IMR-90 (cell line): ENCODE measurements at regions not wholly inside any gene's neighbourhood (a gene's known extent, or its start where the extent isn't known, plus 50 kb on each side); places are given as distances from the start of the nearest gene placed in this dataset.

Source experiments
- ATAC-seq: fragments of 200-7000 bp; cut with Tn5 transposase; 2 replicates; pipeline ENCODE4 v1.9.1; 2020; ENCODE audit warnings: low read depth, mild to moderate bottlenecking, moderate library complexity
- BruUV-seq: library from RNA; stranded (reverse); fragments of 400-500 nt; replicated peaks from 2 replicates; lab custom pipeline; 2021; lab: Mats Ljungman, UMichigan
- CTCF ChIA-PET: fragments of 300-600 bp; formaldehyde crosslinking; extraction: SDS; loops from one replicate; lab custom pipeline; 2021; ENCODE audit warnings: antibody characterized with exemption; lab: Yijun Ruan, JAX
- POLR2A ChIA-PET: fragments of 300-600 bp; sonication (Branson Sonifier 250); formaldehyde crosslinking; loops from one replicate; lab custom pipeline; 2022; ENCODE audit warnings: antibody characterized with exemption; ENCODE audit not compliant: unreplicated experiment; lab: Charles Lee
- DNase-seq: peaks from one replicate; pipeline ENCODE4 v3.0.0; 2013
- H2AFZ ChIP-seq: replicated peaks from 2 replicates; pipeline ENCODE3; 2013; ENCODE audit warnings: low read length, mild to moderate bottlenecking; ENCODE audit not compliant: poor library complexity
- H2AK5ac ChIP-seq: 2 replicates; pipeline ENCODE4 v1.6.1; 2013; ENCODE audit warnings: low read depth, low read length, inconsistent platforms
- H2AK9ac ChIP-seq: replicated peaks from 2 replicates; pipeline ENCODE3; 2013; ENCODE audit warnings: mild to moderate bottlenecking, low read depth, low read length, moderate library complexity; ENCODE audit not compliant: poor library complexity
- H2BK120ac ChIP-seq: 2 replicates; pipeline ENCODE4 v1.6.1; 2013; ENCODE audit warnings: low read depth, low read length, inconsistent platforms
- H2BK15ac ChIP-seq: 3 replicates; pipeline ENCODE4 v1.6.1; 2013; ENCODE audit warnings: low read depth, low read length, inconsistent platforms
- H2BK20ac ChIP-seq: 2 replicates; pipeline ENCODE4 v1.6.1; 2013; ENCODE audit warnings: low read depth, mild to moderate bottlenecking, inconsistent platforms, low read length, moderate library complexity
- H2BK5ac ChIP-seq: 2 replicates; pipeline ENCODE4 v1.6.1; 2013; ENCODE audit warnings: mild to moderate bottlenecking, low read depth, low read length, inconsistent platforms; ENCODE audit not compliant: poor library complexity, severe bottlenecking
- H3K14ac ChIP-seq: replicated peaks from 2 replicates; pipeline ENCODE4 v1.6.1; 2013; ENCODE audit warnings: low read depth, low read length, inconsistent platforms
- H3K18ac ChIP-seq: 2 replicates; pipeline ENCODE4 v1.6.1; 2013; ENCODE audit warnings: low read depth, low read length, control low read depth
- H3K23ac ChIP-seq: 2 replicates; pipeline ENCODE4 v1.6.1; 2013; ENCODE audit warnings: low read depth, low read length, inconsistent platforms
- H3K27ac ChIP-seq: 2 replicates; pipeline ENCODE4 v1.5.1; 2013; ENCODE audit warnings: mild to moderate bottlenecking, control low read depth, low read length; ENCODE audit not compliant: insufficient read depth
- H3K27me3 ChIP-seq: 2 replicates; pipeline ENCODE4 v1.6.1; 2013; ENCODE audit warnings: low read length; ENCODE audit not compliant: control insufficient read depth, insufficient read depth
- H3K36me3 ChIP-seq: 2 replicates; pipeline ENCODE4 v1.6.1; 2013; ENCODE audit warnings: low read length, mixed read lengths; ENCODE audit not compliant: control insufficient read depth, insufficient read depth
- H3K4ac ChIP-seq: 2 replicates; pipeline ENCODE4 v1.6.1; 2013; ENCODE audit warnings: low read depth, low read length, inconsistent platforms
- H3K4me1 ChIP-seq: 2 replicates; pipeline ENCODE4 v1.6.1; 2013; ENCODE audit warnings: low read length, mixed read lengths; ENCODE audit not compliant: control insufficient read depth, insufficient read depth
- H3K4me2 ChIP-seq: 2 replicates; pipeline ENCODE4 v1.6.1; 2013; ENCODE audit warnings: low read depth, mild to moderate bottlenecking, control low read depth, low read length, moderate library complexity
- H3K4me3 ChIP-seq: 2 replicates; pipeline ENCODE4 v1.5.1; 2013; ENCODE audit warnings: low read depth, mild to moderate bottlenecking, control low read depth, low read length, moderate library complexity; ENCODE audit not compliant: insufficient read depth
- H3K56ac ChIP-seq: 2 replicates; pipeline ENCODE4 v1.6.1; 2013; ENCODE audit warnings: low read length, inconsistent platforms; ENCODE audit not compliant: insufficient read depth; ENCODE audit errors: extremely low read depth
- H3K79me1 ChIP-seq, 2 experiments: 2 replicates each; pipeline ENCODE4 v1.6.1; 2013; ENCODE audit warnings: low read length in 2 of 2, inconsistent platforms in 1 of 2, low read depth in 1 of 2
- H3K9ac ChIP-seq: 2 replicates; pipeline ENCODE4 v1.6.1; 2013; ENCODE audit warnings: low read depth, low read length, control low read depth
- H3K9me1 ChIP-seq: 2 replicates; pipeline ENCODE4 v1.6.1; 2013; ENCODE audit warnings: low read length, inconsistent platforms; ENCODE audit not compliant: insufficient read depth
- H3K9me3 ChIP-seq: 2 replicates; pipeline ENCODE4 v1.6.1; 2013; ENCODE audit warnings: low read length; ENCODE audit not compliant: control insufficient read depth, insufficient read depth
- H4K20me1 ChIP-seq: 2 replicates; pipeline ENCODE4 v1.6.1; 2013; ENCODE audit warnings: low read length, inconsistent platforms; ENCODE audit not compliant: insufficient read depth
- H4K5ac ChIP-seq: 2 replicates; pipeline ENCODE4 v1.6.1; 2013; ENCODE audit warnings: mild to moderate bottlenecking, low read depth, low read length, control low read depth
- H4K8ac ChIP-seq, 2 experiments: 2 replicates each; pipeline ENCODE4 v1.6.1; 2013; ENCODE audit warnings: low read depth in 2 of 2, low read length in 2 of 2, control low read depth in 1 of 2, inconsistent platforms in 1 of 2
- H4K91ac ChIP-seq: 2 replicates; pipeline ENCODE4 v1.6.1; 2013; ENCODE audit warnings: low read depth, low read length, inconsistent platforms; ENCODE audit not compliant: insufficient read depth
- BHLHE40 ChIP-seq: fragments of 150-350 bp; IDR thresholded peaks from 2 replicates; pipeline ENCODE4 v1.6.1; 2016; ENCODE audit warnings: mild to moderate bottlenecking, low read depth, low read length
- CEBPB ChIP-seq: IDR thresholded peaks from 2 replicates; pipeline ENCODE4 v1.6.1; 2012; ENCODE audit warnings: low read depth, low read length, improper control_type of control experiment
- CHD1 ChIP-seq: IDR thresholded peaks from 2 replicates; pipeline ENCODE4 v1.6.1; 2012; ENCODE audit warnings: low read depth, low read length, improper control_type of control experiment
- CTCF ChIP-seq: conservative IDR thresholded peaks from 2 replicates; pipeline ENCODE4 v1.5.1; 2012; ENCODE audit warnings: mild to moderate bottlenecking, low read depth, low read length, improper control_type of control experiment
- ELK1 ChIP-seq: fragments of 150-350 bp; IDR thresholded peaks from 2 replicates; pipeline ENCODE4 v1.6.1; 2016; ENCODE audit warnings: low read depth, mild to moderate bottlenecking, low read length, moderate library complexity, borderline replicate concordance
- FOS ChIP-seq: fragments of 150-350 bp; IDR thresholded peaks from 2 replicates; pipeline ENCODE4 v1.6.1; 2016; ENCODE audit warnings: low read depth, low read length
- MAFK ChIP-seq: IDR thresholded peaks from 2 replicates; pipeline ENCODE4 v1.6.1; 2012; ENCODE audit warnings: low read depth, low read length, improper control_type of control experiment
- MAZ ChIP-seq: IDR thresholded peaks from 2 replicates; pipeline ENCODE4 v1.6.1; 2012; ENCODE audit warnings: low read depth, mild to moderate bottlenecking, low read length, improper control_type of control experiment, moderate library complexity, borderline replicate concordance
- MXI1 ChIP-seq: IDR thresholded peaks from 2 replicates; pipeline ENCODE4 v1.6.1; 2012; ENCODE audit warnings: low read depth, mild to moderate bottlenecking, low read length, moderate library complexity, borderline replicate concordance
- NFE2L2 ChIP-seq: fragments of 150-350 bp; IDR thresholded peaks from 2 replicates; pipeline ENCODE4 v1.6.1; 2016; ENCODE audit warnings: low read depth, mild to moderate bottlenecking, low read length
- POLR2A ChIP-seq: IDR thresholded peaks from 2 replicates; pipeline ENCODE4 v1.6.1; 2012; ENCODE audit warnings: mild to moderate bottlenecking, low read depth, low read length
- RAD21 ChIP-seq: IDR thresholded peaks from 2 replicates; pipeline ENCODE4 v1.6.1; 2012; ENCODE audit warnings: low read length, improper control_type of control experiment
- RCOR1 ChIP-seq: IDR thresholded peaks from 2 replicates; pipeline ENCODE4 v1.6.1; 2012; ENCODE audit warnings: mild to moderate bottlenecking, low read length, improper control_type of control experiment; ENCODE audit not compliant: insufficient replicate concordance
- RFX5 ChIP-seq: IDR thresholded peaks from 2 replicates; pipeline ENCODE4 v1.8.0; 2012; ENCODE audit warnings: low read depth, mild to moderate bottlenecking, low read length, moderate library complexity
- SMC3 ChIP-seq: fragments of 150-350 bp; IDR thresholded peaks from 2 replicates; pipeline ENCODE4 v1.6.1; 2016; ENCODE audit warnings: low read depth, mild to moderate bottlenecking, antibody characterized with exemption, low read length, moderate library complexity
- USF2 ChIP-seq: fragments of 150-350 bp; IDR thresholded peaks from 2 replicates; pipeline ENCODE4 v1.6.1; 2017; ENCODE audit warnings: mild to moderate bottlenecking, antibody characterized with exemption, low read length, low read depth
- WGBS, 2 experiments: methylation state at CpG; one replicate each; pipeline versions ENCODE4 v1.1.5 to v1.1.7; 2013; ENCODE audit warnings: missing lambda C conversion rate in 2 of 2; ENCODE audit not compliant: insufficient read length in 1 of 2; ENCODE audit errors: extremely low coverage in 2 of 2; 5-methylcytosine and 5-hydroxymethylcytosine counted together
- dilution Hi-C: fragments of 300-500 bp; cut with HindIII; formaldehyde crosslinking; loops from one replicate; pipeline ENCODE4 v1.14.3; 2018; ENCODE audit warnings: low sequenced_read_pairs; ENCODE audit not compliant: unreplicated experiment
- in situ Hi-C: fragments of 300-500 bp; cut with MboI; formaldehyde crosslinking; loops from 3 replicates; pipeline ENCODE4 v1.14.3; 2019; ENCODE audit warnings: low sequenced_read_pairs, inconsistent platforms, mixed read lengths
- intact Hi-C: fragments of 100-400 bp; cut with micrococcal nuclease; formaldehyde crosslinking; loops from 2 replicates; pipeline ENCODE4 v1.10.0; 2022

GRCh38 chrX:86910027-86910426 is 607.6 kb upstream of the KLHL4 start:
- no peak overlapping the region for H3K9ac ChIP-seq
- no peaks in the 10 kb centered on the region for H3K9me3 ChIP-seq
- no peak overlapping the region for H3K23ac ChIP-seq
- no peaks in the 10 kb centered on the region for H3K4me1 ChIP-seq
- H3K4me3 ChIP-seq, result no peak overlapping the region
- no peak for DNase-seq
- H3K4me2 ChIP-seq, result no peak overlapping the region
- no peak overlapping the region for H2BK20ac ChIP-seq
- H4K91ac ChIP-seq, result no peak overlapping the region
- in situ Hi-C loops (no loop called here), intact Hi-C loops (no loop called here), dilution Hi-C loops (no loop called here)
- no peak overlapping the region for H3K27ac ChIP-seq
- no peak overlapping the region for H3K56ac ChIP-seq
- no peak overlapping the region for H3K4ac ChIP-seq
- no peak overlapping the region for H2AK5ac ChIP-seq
- no peak overlapping the region for H2BK5ac ChIP-seq
- POLR2A ChIA-PET, result no interaction called here
- no peaks in the 10 kb centered on the region for H3K27me3 ChIP-seq
- H3K14ac ChIP-seq, result no peak overlapping the region
- no peaks in the 10 kb centered on the region for H3K36me3 ChIP-seq
- H2BK15ac ChIP-seq, result no peak overlapping the region
- BruUV-seq, result no TSS peak
- no peaks in the 10 kb centered on the region for H3K79me1 ChIP-seq
- WGBS, 2 experiments, result no CpG with 5 or more reads among the region's 2 CpGs
- H4K20me1 ChIP-seq, result no peaks in the 10 kb centered on the region
- no peak overlapping the region for H4K5ac ChIP-seq
- CTCF ChIA-PET, result no interaction called here
- no peaks in the 10 kb centered on the region for H3K9me1 ChIP-seq
- H2AFZ ChIP-seq, result no peak overlapping the region
- H2AK9ac ChIP-seq, result no peak overlapping the region
- no peak for TF ChIP-seq CTCF
- no peak for TF ChIP-seq RAD21
- no peak for TF ChIP-seq SMC3
- TF ChIP-seq FOS, result no peak
- no peak for TF ChIP-seq RCOR1
- TF ChIP-seq USF2, result no peak
- no peak for TF ChIP-seq RFX5
- no peak for TF ChIP-seq BHLHE40
- TF ChIP-seq CEBPB, result no peak
- TF ChIP-seq POLR2A, result no peak
- no peak for TF ChIP-seq ELK1
- TF ChIP-seq MAZ, result no peak
- TF ChIP-seq MAFK, result no peak
- no peak for TF ChIP-seq CHD1
- TF ChIP-seq MXI1, result no peak
- TF ChIP-seq NFE2L2, result no peak
- no peak for ATAC-seq
- H4K8ac ChIP-seq, result no peak overlapping the region
- H2BK120ac ChIP-seq, result no peak overlapping the region
- H3K18ac ChIP-seq, result no peak overlapping the region
